M059J (cell line): ENCODE measurements at regions not wholly inside any gene's neighbourhood (a gene's known extent, or its start where the extent isn't known, plus 50 kb on each side); places are given as distances from the start of the nearest gene placed in this dataset.

Source experiments
- DNase-seq: peaks from one replicate; pipeline ENCODE4 v3.0.0-alpha.2; 2012; ENCODE audit warnings: low read depth

GRCh38 chr13:30107521-30108136 lies 199.7 kb downstream of the KATNAL1 start:
- DNase-seq: peak; percentile 55

- DNase-seq: no peak
Observed at GRCh38 chr13:30107121-30107520, 200.2 kb downstream of the KATNAL1 start.

GRCh38 chr13:30105381-30105780 lies 202.0 kb downstream of the KATNAL1 start:
- DNase-seq: no peak

GRCh38 chr13:30103161-30103840 lies 204.1 kb downstream of the KATNAL1 start:
- DNase-seq: no peak

GRCh38 chr13:30100226-30100625 lies 207.1 kb downstream of the KATNAL1 start:
- DNase-seq: no peak

- DNase-seq: no peak
Observed at GRCh38 chr13:30097701-30098100, 209.7 kb downstream of the KATNAL1 start.

- no peak for DNase-seq
Observed at GRCh38 chr13:30097089-30097488, 210.3 kb downstream of the KATNAL1 start.

- DNase-seq: no peak
Observed at GRCh38 chr13:30094015-30094414, 213.3 kb downstream of the KATNAL1 start.

- no peak for DNase-seq
Observed at GRCh38 chr13:30093236-30093635, 214.1 kb downstream of the KATNAL1 start.

GRCh38 chr13:30091691-30092090 lies 215.7 kb downstream of the KATNAL1 start:
- DNase-seq: no peak

GRCh38 chr13:30091035-30091434 lies 216.3 kb downstream of the KATNAL1 start:
- DNase-seq: no peak

- no peak for DNase-seq
Observed at GRCh38 chr13:30088312-30088855, 219.0 kb downstream of the KATNAL1 start.

GRCh38 chr13:30085087-30085486 lies 222.3 kb downstream of the KATNAL1 start:
- DNase-seq: no peak

- no peak for DNase-seq
Observed at GRCh38 chr13:30082391-30082790, 225.0 kb downstream of the KATNAL1 start.

GRCh38 chr13:30081331-30081730 lies 226.0 kb downstream of the KATNAL1 start:
- DNase-seq: no peak

- DNase-seq: no peak
Observed at GRCh38 chr13:30079501-30079900, 227.8 kb downstream of the KATNAL1 start.

- no peak for DNase-seq
Observed at GRCh38 chr13:30078059-30078458, 227.6 kb upstream of the UBL3 start.

- no peak for DNase-seq
Observed at GRCh38 chr13:30077240-30077735, 226.9 kb upstream of the UBL3 start.

GRCh38 chr13:30074955-30075614 lies 224.7 kb upstream of the UBL3 start:
- no peak for DNase-seq

GRCh38 chr13:30074431-30074830 lies 224.0 kb upstream of the UBL3 start:
- DNase-seq: no peak

- no peak for DNase-seq
Observed at GRCh38 chr13:30072818-30073186, 222.4 kb upstream of the UBL3 start.

GRCh38 chr13:30071969-30072817 lies 221.8 kb upstream of the UBL3 start:
- no peak for DNase-seq
